Testis (tissue), 2 donors: ENCODE measurements at regions not wholly inside any gene's neighbourhood (a gene's known extent, or its start where the extent isn't known, plus 50 kb on each side); places are given as distances from the start of the nearest gene placed in this dataset.

Experiments used
- POLR2A ChIP-seq: fragments of 450-650 bp; IDR thresholded peaks from one replicate; pipeline ENCODE4 v1.6.1; 2017; ENCODE audit warnings: antibody characterized with exemption, mild to moderate bottlenecking, moderate library complexity
- TF ChIP-seq, protein P1 (sequence below), 3 experiments: fragments of 450-650 bp in 2 of 3; fragments of 200-600 bp in 1 of 3; sonication (generic) in 1 of 3; IDR thresholded peaks; one replicate each; pipeline ENCODE4 v1.5.1; 2016 to 2019; ENCODE audit warnings: antibody characterized with exemption in 3 of 3, mild to moderate bottlenecking in 2 of 3, moderate library complexity in 1 of 3

- TF ChIP-seq, protein P1, sequence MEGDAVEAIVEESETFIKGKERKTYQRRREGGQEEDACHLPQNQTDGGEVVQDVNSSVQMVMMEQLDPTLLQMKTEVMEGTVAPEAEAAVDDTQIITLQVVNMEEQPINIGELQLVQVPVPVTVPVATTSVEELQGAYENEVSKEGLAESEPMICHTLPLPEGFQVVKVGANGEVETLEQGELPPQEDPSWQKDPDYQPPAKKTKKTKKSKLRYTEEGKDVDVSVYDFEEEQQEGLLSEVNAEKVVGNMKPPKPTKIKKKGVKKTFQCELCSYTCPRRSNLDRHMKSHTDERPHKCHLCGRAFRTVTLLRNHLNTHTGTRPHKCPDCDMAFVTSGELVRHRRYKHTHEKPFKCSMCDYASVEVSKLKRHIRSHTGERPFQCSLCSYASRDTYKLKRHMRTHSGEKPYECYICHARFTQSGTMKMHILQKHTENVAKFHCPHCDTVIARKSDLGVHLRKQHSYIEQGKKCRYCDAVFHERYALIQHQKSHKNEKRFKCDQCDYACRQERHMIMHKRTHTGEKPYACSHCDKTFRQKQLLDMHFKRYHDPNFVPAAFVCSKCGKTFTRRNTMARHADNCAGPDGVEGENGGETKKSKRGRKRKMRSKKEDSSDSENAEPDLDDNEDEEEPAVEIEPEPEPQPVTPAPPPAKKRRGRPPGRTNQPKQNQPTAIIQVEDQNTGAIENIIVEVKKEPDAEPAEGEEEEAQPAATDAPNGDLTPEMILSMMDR (IDR thresholded peaks at IDR 0.05) = no peak
- TF ChIP-seq POLR2A = no peak
These were observed 133.1 kb downstream of the ARL4C start for GRCh38 chr2:234363647-234364294.
